ENCODE measurements at regions not wholly inside any gene's neighbourhood (a gene's known extent, or its start where the extent isn't known, plus 50 kb on each side); places are given as distances from the start of the nearest gene placed in this dataset.
A peak's percentile ranks its signal among the peaks of the same experiment; 100 is the strongest.

DNA sequence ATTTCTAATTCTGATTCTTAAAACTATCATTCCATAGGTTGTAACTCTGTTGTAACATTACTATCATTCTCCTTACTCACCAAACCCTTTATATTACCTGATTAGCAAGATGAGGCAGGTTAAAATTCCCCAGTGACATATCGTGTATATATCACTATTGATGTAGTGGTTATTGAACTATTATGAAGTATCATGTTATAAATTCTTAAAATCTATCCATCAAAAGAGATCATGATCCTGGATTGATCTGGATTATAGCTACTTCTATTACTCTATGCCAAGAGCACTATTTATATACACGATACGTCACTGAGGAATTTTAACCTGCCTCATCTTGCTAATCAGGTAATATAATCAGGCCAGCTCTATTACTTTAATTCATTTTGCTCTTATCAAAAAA is 533.9 kb downstream of the SLITRK6 start:
- TF ChIP-seq, protein P1, sequence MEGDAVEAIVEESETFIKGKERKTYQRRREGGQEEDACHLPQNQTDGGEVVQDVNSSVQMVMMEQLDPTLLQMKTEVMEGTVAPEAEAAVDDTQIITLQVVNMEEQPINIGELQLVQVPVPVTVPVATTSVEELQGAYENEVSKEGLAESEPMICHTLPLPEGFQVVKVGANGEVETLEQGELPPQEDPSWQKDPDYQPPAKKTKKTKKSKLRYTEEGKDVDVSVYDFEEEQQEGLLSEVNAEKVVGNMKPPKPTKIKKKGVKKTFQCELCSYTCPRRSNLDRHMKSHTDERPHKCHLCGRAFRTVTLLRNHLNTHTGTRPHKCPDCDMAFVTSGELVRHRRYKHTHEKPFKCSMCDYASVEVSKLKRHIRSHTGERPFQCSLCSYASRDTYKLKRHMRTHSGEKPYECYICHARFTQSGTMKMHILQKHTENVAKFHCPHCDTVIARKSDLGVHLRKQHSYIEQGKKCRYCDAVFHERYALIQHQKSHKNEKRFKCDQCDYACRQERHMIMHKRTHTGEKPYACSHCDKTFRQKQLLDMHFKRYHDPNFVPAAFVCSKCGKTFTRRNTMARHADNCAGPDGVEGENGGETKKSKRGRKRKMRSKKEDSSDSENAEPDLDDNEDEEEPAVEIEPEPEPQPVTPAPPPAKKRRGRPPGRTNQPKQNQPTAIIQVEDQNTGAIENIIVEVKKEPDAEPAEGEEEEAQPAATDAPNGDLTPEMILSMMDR (IDR thresholded peaks at IDR 0.05) = no peak
- H3K4me1 ChIP-seq = no peaks in the 10 kb centered on the region
- H3K36me3 ChIP-seq = no peaks in the 10 kb centered on the region
- H3K9me3 ChIP-seq = no peaks in the 10 kb centered on the region
- H3K4me3 ChIP-seq = no peak overlapping the region
- no peak for DNase-seq
- intact Hi-C loops (cut with DNase I) = no loop called here
- no peaks in the 10 kb centered on the region for H3K27me3 ChIP-seq (ENCODE audit: low read depth)
- no peak overlapping the region for H3K27ac ChIP-seq
- no peak for ATAC-seq

DNA sequence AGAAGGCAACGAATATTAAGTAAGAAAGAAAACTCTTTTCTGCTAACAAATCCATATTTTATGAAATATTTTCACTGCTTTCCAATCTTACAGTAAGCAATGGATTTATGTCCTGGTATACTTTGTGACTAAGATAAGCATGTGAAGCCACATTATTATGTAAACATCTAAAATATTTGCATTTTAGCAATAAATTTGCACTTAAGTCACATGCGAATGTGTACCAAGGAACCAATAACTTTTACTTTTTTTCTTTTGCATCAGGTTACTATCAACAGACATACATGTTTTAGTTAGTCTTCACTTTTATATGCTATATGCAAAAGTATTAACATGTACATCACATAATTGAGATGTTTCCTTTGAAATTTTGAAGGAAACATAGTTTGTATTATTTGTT is 536.7 kb downstream of the SLITRK6 start:
- intact Hi-C loops (cut with DNase I) = no loop called here
- TF ChIP-seq, protein P1 (IDR thresholded peaks at IDR 0.05) = no peak
- no peaks in the 10 kb centered on the region for H3K36me3 ChIP-seq
- no peaks in the 10 kb centered on the region for H3K27me3 ChIP-seq (ENCODE audit: low read depth)
- DNase-seq (no peak), ATAC-seq (no peak)
- H3K4me3 ChIP-seq = no peak overlapping the region
- no peaks in the 10 kb centered on the region for H3K9me3 ChIP-seq
- H3K4me1 ChIP-seq = no peaks in the 10 kb centered on the region
- no peak overlapping the region for H3K27ac ChIP-seq

DNA sequence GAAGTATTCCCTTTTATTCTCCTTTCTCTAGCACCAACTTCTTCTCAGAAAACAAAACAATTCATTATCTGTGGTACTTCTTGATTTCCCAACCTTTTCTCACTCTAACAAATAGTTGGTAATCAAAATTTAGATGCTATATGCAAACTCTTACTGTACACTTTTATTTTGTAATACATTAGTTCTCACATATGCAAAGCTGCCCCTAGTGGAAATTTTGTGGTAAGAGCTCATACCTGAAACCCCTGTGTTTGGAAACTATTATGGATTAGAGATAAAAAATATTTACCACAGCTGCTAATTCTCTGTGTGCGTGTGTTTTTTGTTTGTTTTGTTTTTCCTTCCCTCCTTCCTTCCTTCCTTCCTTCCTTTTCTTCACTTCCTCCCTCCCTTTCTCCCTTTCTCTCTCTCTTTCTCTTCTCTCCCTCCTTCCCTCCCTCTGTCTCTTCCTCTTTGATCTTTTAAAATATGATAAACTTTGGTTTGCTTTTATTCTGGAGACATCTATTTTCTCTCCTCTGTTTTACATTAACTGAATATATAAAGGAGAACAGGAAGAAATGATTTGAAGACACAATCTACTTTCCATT is 537.4 kb downstream of the SLITRK6 start:
- TF ChIP-seq, protein P1 (IDR thresholded peaks at IDR 0.05) = peak; percentile 28
- Histone ChIP-seq H3K9me3 (no peaks in the 10 kb centered on the region), H3K27ac (no peak overlapping the region), H3K4me1 (no peaks in the 10 kb centered on the region), H3K4me3 (no peak overlapping the region), H3K36me3 (no peaks in the 10 kb centered on the region), H3K27me3 (ENCODE audit: low read depth) (no peaks in the 10 kb centered on the region)
- intact Hi-C loops (cut with DNase I) = no loop called here
- ATAC-seq (no peak), DNase-seq (no peak)

DNA sequence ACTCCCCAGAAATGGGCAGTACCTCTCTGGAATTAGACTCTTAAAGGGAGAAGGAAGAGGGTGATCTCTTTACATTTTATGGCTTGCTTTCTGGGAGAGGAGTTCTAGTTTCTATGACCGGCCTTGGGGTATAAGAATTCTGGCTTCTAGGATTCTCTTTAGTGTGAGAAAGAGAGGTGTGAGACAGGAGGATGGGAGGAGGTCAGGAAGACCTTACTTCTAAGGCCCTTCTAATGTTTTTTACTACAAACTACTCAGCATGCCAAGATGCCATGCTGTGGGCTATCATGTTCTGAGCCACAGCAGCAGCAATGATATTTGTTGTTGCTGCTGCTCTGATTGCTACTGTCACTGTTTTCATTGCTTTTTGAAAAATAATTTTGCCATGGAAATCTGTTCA is 538.3 kb downstream of the SLITRK6 start:
- Histone ChIP-seq H3K27me3 (ENCODE audit: low read depth) (no peaks in the 10 kb centered on the region), H3K36me3 (no peaks in the 10 kb centered on the region), H3K4me1 (no peaks in the 10 kb centered on the region), H3K9me3 (no peaks in the 10 kb centered on the region), H3K4me3 (no peak overlapping the region), H3K27ac (no peak overlapping the region)
- ATAC-seq (no peak), DNase-seq (no peak)
- intact Hi-C loops (cut with DNase I) = no loop called here
- TF ChIP-seq, protein P1 (IDR thresholded peaks at IDR 0.05) = no peak

DNA sequence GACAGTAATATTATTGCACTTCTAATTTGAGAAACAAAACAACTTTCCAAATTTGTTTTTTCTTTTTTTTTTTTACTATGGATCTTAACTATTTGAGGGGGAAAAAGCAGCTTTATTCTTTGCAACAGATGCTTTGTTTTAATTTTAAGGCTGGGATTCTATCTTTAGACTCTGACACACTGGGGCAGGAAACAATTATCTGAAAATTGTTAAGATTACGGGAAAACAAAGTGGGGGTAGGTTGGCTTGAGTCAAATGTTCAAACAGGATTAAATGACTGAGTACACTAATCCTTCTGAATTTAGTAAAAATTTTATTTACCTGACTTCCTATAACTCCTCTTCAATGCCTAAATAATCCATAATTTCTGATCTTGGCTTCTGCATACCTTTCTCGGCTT is 543.2 kb downstream of the SLITRK6 start:
- no peak for DNase-seq
- no peak overlapping the region for H3K27ac ChIP-seq
- intact Hi-C loops (cut with DNase I) = no loop called here
- H3K36me3 ChIP-seq = no peaks in the 10 kb centered on the region
- H3K4me1 ChIP-seq = no peaks in the 10 kb centered on the region
- H3K9me3 ChIP-seq = no peaks in the 10 kb centered on the region
- H3K4me3 ChIP-seq = no peak overlapping the region
- H3K27me3 ChIP-seq (ENCODE audit: low read depth) = no peaks in the 10 kb centered on the region
- no peak for ATAC-seq
- TF ChIP-seq, protein P1 (IDR thresholded peaks at IDR 0.05) = no peak

DNA sequence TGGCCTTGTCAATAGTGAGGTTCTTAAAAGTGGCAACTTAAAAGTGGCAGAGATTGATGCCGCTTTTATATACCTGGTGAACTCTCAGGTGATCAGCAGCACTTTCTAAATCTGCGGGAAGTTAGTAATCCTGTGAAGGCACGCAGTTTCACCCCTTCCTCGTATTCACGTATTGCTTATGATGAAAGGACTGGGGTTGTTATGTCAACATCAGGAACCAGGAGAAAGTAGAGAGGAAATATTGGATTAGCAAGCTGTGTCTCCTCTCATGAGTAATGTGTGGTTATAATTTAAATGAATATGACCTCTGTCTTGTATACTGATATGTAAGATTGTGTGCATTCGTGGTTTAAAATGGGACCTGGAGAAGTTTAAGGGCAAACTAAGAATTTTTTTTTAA is 544.6 kb downstream of the SLITRK6 start:
- H3K27me3 ChIP-seq (ENCODE audit: low read depth) = no peaks in the 10 kb centered on the region
- H3K36me3 ChIP-seq = no peaks in the 10 kb centered on the region
- no peaks in the 10 kb centered on the region for H3K4me1 ChIP-seq
- no peak for ATAC-seq
- intact Hi-C loops (cut with DNase I) = no loop called here
- no peaks in the 10 kb centered on the region for H3K9me3 ChIP-seq
- no peak for DNase-seq
- no peak overlapping the region for H3K4me3 ChIP-seq
- TF ChIP-seq, protein P1 (IDR thresholded peaks at IDR 0.05) = no peak
- no peak overlapping the region for H3K27ac ChIP-seq
